ENCODE measurements at regions not wholly inside any gene's neighbourhood (a gene's known extent, or its start where the extent isn't known, plus 50 kb on each side); places are given as distances from the start of the nearest gene placed in this dataset.
"Not testable (repeated sequence)": the region's sequence is repeated elsewhere in the genome, so short reads cannot be mapped to it uniquely, and the experiment has no call there.

DNA sequence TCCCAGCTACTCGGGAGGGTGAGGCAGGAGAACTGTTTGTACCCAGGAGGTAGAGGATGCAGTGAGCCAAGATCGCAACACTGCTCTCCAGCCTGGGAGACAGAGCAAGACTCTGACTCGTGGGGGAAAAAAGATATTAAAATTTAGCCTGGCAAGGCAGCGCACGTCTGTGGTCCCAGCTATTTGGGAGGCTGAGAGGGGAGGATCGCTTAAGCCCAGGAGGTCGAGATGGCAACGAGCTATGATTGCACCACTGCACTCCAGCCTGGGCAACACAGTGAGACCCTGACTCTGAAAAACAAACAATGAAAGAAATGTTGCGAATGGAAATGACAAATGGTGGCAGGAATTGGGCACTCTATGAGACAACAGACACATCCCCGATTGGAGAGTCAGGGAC lies 137.2 kb upstream of the C1QTNF3 start:
- H3K4me1 ChIP-seq (ENCODE audit: insufficient read depth, low read length); H3K9me3 ChIP-seq (ENCODE audit: low read length); H2AFZ ChIP-seq (ENCODE audit: low read depth, low read length); H3K27me3 ChIP-seq (ENCODE audit: insufficient read depth, low read length); H3K4me3 ChIP-seq (ENCODE audit: low read length): not testable (repeated sequence)
- H3K36me3 ChIP-seq (ENCODE audit: insufficient read depth, low read length): peaks cover 15% of the 10 kb centered on the region

DNA sequence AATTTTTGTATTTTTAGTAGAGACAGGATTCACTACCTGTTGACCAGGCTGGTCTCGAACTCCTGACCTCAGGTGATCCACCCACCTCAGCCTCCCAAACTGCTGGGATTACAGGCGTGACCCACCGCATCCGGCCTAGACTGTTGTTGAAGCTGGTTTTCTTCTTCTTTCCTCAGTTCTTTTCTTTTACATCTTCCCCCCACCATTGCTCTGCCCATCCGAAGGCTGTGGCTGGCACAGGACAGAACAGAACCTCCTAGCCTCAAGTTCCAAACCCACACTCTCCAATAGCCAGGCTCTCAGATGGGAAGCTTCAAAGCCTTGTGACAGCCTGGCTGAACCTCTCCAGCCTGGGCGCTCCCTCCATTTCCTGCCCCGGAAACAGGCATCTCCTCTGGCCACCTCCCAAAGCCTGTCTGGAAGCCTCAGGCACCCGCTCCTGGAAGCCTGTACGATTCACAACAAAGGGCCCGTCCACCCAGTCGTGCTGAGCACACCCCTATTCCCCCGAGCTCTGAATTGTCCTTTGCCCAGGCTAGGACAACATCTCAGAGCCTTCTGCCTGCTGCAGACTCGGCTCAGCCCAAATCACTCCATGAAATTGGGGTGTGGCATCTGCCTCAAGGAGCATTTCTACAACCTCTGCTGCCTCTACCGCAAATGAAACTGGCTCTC lies 138.1 kb upstream of the C1QTNF3 start:
- not testable (repeated sequence) for H3K27me3 ChIP-seq (ENCODE audit: insufficient read depth, low read length); H2AFZ ChIP-seq (ENCODE audit: low read depth, low read length); H3K9me3 ChIP-seq (ENCODE audit: low read length); H3K4me1 ChIP-seq (ENCODE audit: insufficient read depth, low read length); H3K4me3 ChIP-seq (ENCODE audit: low read length)
- peaks cover 12% of the 10 kb centered on the region for H3K36me3 ChIP-seq (ENCODE audit: insufficient read depth, low read length)

DNA sequence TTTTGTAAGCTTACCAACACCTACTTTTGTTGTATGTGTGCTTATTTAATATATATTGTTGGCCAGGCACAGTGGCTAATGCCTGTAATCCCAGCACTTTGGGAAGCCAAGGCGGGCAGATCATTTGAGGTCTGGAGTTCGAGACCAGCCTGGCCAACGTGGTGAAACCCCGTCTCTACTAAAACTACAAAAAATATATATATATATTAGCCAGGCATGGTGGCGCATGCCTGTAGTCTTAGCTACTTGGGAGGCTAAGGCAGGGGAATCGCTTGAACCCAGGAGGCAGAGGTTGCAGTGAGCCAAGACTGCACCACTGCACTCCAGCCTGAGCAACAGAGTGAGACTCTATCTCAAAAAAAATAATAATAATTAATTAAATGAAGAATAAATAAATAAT lies 142.0 kb upstream of the C1QTNF3 start:
- peaks cover 15% of the 10 kb centered on the region for H3K36me3 ChIP-seq (ENCODE audit: insufficient read depth, low read length)
- H2AFZ ChIP-seq (ENCODE audit: low read depth, low read length); H3K27me3 ChIP-seq (ENCODE audit: insufficient read depth, low read length); H3K9me3 ChIP-seq (ENCODE audit: low read length); H3K4me3 ChIP-seq (ENCODE audit: low read length); H3K4me1 ChIP-seq (ENCODE audit: insufficient read depth, low read length): not testable (repeated sequence)

DNA sequence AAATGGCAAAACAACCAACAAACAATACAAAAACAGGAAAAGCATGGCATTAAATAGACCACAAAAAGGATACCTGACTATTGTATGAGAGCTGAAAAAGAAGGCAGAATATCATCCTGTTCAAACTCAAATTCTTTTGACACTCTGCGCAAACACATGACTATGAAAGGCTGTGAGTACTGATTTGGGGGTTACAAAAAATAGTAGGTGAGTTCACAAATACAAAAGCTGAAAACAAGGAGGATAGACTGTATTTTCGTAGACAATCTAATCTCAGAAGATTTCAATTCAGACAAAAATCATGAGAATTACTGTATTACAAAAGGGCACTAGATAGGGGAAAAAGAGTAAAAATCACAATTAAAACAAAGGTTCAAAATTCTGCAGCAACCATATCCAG lies 142.6 kb upstream of the C1QTNF3 start:
- H3K4me3 ChIP-seq (ENCODE audit: low read length); H3K9me3 ChIP-seq (ENCODE audit: low read length); H2AFZ ChIP-seq (ENCODE audit: low read depth, low read length); H3K27me3 ChIP-seq (ENCODE audit: insufficient read depth, low read length); H3K4me1 ChIP-seq (ENCODE audit: insufficient read depth, low read length): not testable (repeated sequence)
- peaks cover 12% of the 10 kb centered on the region for H3K36me3 ChIP-seq (ENCODE audit: insufficient read depth, low read length)

DNA sequence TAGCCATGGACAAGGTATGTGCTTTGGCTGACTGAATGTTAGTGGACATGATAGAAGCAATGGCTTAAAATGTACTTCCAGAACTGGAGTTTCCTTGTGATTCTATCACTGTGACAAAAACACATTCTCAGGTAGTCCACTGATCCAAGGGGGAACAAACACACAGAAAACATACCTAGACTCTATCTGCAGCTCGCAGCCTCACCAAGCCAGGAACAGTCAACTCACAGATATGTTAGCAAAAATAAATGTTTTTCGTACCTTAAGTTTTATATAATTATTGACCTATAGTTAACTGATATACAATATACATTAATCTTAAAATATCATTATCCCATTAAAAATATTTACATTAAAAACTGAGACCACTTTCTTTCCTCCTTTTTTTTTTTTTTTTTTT lies 143.1 kb upstream of the C1QTNF3 start:
- H2AFZ ChIP-seq (ENCODE audit: low read depth, low read length); H3K4me3 ChIP-seq (ENCODE audit: low read length); H3K4me1 ChIP-seq (ENCODE audit: insufficient read depth, low read length); H3K27me3 ChIP-seq (ENCODE audit: insufficient read depth, low read length); H3K9me3 ChIP-seq (ENCODE audit: low read length): not testable (repeated sequence)
- peaks cover 13% of the 10 kb centered on the region for H3K36me3 ChIP-seq (ENCODE audit: insufficient read depth, low read length)

DNA sequence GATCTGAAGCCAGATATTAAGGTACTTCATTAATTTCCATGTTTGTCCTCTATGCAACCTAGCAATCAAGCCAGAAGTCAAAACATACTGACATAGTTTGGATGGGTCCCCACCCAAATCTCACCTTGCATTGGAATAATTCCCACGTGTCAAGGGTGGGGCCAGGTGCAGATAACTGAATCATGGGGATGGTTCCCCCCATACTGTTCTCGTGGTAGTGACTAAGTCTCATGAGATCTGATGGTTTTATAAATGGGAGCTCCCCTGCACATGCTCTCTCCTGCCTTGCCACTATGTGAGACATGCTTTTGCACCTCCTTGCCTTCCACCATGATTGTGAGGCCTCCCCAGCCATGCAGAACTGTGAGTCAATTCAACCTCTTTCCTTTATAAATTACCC lies 143.9 kb upstream of the C1QTNF3 start:
- not testable (repeated sequence) for H3K4me1 ChIP-seq (ENCODE audit: insufficient read depth, low read length); H3K4me3 ChIP-seq (ENCODE audit: low read length); H3K27me3 ChIP-seq (ENCODE audit: insufficient read depth, low read length); H2AFZ ChIP-seq (ENCODE audit: low read depth, low read length); H3K9me3 ChIP-seq (ENCODE audit: low read length)
- peaks cover 18% of the 10 kb centered on the region for H3K36me3 ChIP-seq (ENCODE audit: insufficient read depth, low read length)

DNA sequence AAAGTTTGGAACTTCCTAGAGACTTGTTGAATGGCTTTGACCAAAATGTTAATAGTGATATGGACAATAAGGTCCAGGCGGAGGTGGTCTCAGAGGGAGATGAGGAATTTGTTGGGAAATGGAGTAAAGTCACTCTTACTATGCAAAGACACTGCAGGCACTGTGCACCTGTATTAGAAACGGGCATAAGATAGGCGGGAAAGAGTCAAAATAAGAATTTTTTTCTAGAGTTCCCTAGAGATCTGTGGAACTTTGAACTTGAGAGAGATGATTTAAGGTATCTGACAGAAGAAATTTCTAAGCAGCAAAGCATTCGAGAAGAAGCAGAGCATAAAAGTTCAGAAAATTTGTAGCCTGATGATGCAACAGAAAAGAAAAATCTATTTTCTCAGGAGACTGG lies 144.4 kb upstream of the C1QTNF3 start:
- not testable (repeated sequence) for H2AFZ ChIP-seq (ENCODE audit: low read depth, low read length); H3K4me3 ChIP-seq (ENCODE audit: low read length); H3K9me3 ChIP-seq (ENCODE audit: low read length); H3K27me3 ChIP-seq (ENCODE audit: insufficient read depth, low read length); H3K4me1 ChIP-seq (ENCODE audit: insufficient read depth, low read length)
- H3K36me3 ChIP-seq (ENCODE audit: insufficient read depth, low read length): peaks cover 19% of the 10 kb centered on the region

DNA sequence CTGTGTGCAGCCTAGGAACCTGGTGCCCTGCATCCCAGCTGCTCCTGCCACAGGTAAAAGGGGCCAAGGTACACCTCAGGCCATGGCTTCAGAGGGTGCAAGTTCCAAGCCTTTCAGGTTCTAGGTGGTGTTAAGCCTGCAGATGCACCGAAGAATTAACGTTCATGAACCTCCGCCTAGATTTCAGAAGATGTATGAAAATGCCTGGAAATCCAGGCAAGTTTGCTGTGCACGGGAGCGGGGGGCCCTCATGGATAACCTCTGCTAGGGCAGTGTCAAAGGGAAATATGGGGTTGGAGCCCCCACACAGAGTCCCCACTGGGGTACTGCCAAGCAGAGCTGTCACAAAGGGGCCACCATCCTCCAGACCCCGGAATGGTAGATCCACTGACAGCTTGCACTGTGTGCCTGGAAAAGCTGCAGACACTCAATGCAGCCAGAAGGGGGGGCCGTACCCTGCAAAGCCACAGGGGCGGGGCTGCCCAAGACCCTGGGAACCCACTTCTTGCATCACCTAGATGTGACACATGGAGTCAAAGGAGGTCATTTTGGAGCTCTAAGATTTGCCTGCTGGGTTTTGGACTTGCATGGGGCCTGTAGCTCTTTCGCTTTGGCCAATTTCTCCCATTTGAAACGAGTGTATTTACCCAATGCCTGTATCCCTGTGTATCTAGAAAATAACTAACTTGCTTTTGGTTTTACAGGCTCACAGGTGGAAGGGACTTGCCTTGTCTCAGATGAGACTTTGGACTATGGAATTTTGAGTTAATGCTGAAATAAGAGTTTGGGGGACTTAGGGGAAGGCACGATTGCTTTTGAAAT lies 145.2 kb upstream of the C1QTNF3 start:
- not testable (repeated sequence) for H3K27me3 ChIP-seq (ENCODE audit: insufficient read depth, low read length); H3K9me3 ChIP-seq (ENCODE audit: low read length)

DNA sequence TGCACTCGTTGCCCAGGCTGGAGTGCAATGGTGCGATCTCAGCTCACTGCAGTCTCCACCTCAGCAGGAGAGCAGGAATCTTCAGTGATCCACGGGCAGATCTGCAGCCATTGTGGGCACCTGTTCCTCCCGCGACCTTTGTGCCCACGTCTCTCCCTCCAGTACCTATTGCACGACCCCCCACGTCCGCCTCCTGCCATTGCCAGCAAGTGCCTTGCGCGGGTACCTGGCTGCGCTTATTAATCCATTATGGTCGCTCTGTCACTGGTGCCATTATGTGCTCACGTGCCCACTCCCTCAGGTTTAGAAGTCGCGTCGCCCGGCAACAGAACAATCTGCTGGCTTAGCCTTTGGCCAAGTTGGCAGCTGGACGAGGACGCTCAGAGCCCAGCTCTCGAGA lies 146.2 kb upstream of the C1QTNF3 start:
- H2AFZ ChIP-seq (ENCODE audit: low read depth, low read length); H3K9me3 ChIP-seq (ENCODE audit: low read length); H3K4me3 ChIP-seq (ENCODE audit: low read length); H3K4me1 ChIP-seq (ENCODE audit: insufficient read depth, low read length); H3K27me3 ChIP-seq (ENCODE audit: insufficient read depth, low read length): not testable (repeated sequence)
- H3K36me3 ChIP-seq (ENCODE audit: insufficient read depth, low read length): peaks cover 18% of the 10 kb centered on the region

More for the DNA sequence above, 145.2 kb upstream of the C1QTNF3 start:
- not testable (repeated sequence) for H3K4me1 ChIP-seq (ENCODE audit: insufficient read depth, low read length); H2AFZ ChIP-seq (ENCODE audit: low read depth, low read length); H3K4me3 ChIP-seq (ENCODE audit: low read length)
- peaks cover 15% of the 10 kb centered on the region for H3K36me3 ChIP-seq (ENCODE audit: insufficient read depth, low read length)

DNA sequence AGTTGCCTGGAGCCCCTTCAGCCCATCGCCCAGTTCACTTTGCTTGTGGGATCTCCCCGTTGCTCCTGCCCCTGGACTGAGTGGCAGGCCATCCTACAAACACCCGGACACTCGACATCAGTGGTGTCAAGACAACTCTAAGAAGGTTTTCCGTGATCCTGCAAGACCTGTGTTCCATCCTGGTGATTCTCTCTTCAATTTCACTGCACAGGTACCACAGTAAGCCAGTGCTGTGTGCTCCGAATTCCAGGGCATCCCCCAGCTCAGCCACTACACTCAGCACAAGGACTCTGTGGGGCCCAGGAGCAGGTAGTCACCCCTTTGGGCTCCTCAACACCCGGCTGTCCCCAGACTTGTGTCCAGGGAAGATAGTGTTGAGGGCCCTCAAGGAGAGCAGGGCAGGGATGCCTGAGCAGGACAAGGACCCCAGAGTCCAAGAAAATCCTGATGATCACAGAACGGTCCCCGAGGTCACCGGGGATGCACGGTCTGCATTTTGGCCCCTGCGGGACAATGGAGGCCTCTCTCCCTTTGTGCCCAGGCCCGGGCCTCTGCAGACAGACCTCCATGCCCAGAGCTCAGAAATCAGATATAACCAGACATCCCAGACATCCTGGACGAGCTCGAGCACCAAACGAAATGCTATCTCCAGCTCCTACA lies 146.9 kb upstream of the C1QTNF3 start:
- not testable (repeated sequence) for H2AFZ ChIP-seq (ENCODE audit: low read depth, low read length); H3K9me3 ChIP-seq (ENCODE audit: low read length); H3K27me3 ChIP-seq (ENCODE audit: insufficient read depth, low read length); H3K4me1 ChIP-seq (ENCODE audit: insufficient read depth, low read length); H3K4me3 ChIP-seq (ENCODE audit: low read length)
- H3K36me3 ChIP-seq (ENCODE audit: insufficient read depth, low read length): peaks cover 18% of the 10 kb centered on the region

DNA sequence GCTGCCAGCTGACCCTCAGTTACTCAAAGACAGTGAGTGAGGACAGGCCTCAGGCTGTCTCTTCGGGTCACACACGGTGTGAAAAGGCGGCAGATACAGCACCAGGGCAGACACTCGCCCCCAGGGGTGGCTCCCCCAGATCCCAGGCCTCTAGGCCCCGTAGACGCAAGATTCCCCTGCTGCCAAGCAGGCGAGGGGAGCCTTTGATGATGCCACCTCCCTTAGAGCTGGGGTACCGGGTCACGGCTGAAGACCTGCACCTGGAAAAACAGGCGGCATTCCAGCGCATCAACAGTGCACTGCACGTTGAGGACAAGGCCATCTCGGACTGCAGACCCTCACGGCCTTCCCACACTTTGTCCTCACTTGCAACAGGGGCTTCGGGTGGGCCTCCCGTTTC lies 147.5 kb upstream of the C1QTNF3 start:
- not testable (repeated sequence) for H2AFZ ChIP-seq (ENCODE audit: low read depth, low read length); H3K4me3 ChIP-seq (ENCODE audit: low read length); H3K4me1 ChIP-seq (ENCODE audit: insufficient read depth, low read length); H3K27me3 ChIP-seq (ENCODE audit: insufficient read depth, low read length); H3K9me3 ChIP-seq (ENCODE audit: low read length)
- peaks cover 18% of the 10 kb centered on the region for H3K36me3 ChIP-seq (ENCODE audit: insufficient read depth, low read length)

DNA sequence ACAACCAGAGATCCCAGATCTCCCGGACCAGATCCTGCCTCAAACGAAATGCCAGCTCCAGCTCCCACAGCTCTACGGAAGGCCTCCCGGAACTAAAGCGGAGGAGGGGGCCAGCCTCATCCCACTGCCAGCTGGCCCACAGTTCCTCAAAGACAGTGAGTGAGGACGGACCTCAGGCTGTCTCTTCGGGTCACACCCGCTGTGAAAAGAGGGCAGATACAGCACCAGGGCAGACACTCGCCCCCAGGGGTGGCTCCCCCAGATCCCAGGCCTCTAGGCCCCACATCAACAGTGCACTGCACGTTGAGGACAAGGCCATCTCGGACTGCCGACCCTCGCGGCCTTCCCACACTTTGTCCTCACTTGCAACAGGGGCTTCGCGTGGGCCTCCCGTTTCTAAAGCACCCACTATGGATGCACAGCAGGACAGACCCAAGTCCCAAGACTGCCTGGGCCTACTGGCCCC lies 148.3 kb upstream of the C1QTNF3 start:
- not testable (repeated sequence) for H3K4me1 ChIP-seq (ENCODE audit: insufficient read depth, low read length); H3K4me3 ChIP-seq (ENCODE audit: low read length); H3K9me3 ChIP-seq (ENCODE audit: low read length); H2AFZ ChIP-seq (ENCODE audit: low read depth, low read length); H3K27me3 ChIP-seq (ENCODE audit: insufficient read depth, low read length)
- H3K36me3 ChIP-seq (ENCODE audit: insufficient read depth, low read length): peaks cover 20% of the 10 kb centered on the region

DNA sequence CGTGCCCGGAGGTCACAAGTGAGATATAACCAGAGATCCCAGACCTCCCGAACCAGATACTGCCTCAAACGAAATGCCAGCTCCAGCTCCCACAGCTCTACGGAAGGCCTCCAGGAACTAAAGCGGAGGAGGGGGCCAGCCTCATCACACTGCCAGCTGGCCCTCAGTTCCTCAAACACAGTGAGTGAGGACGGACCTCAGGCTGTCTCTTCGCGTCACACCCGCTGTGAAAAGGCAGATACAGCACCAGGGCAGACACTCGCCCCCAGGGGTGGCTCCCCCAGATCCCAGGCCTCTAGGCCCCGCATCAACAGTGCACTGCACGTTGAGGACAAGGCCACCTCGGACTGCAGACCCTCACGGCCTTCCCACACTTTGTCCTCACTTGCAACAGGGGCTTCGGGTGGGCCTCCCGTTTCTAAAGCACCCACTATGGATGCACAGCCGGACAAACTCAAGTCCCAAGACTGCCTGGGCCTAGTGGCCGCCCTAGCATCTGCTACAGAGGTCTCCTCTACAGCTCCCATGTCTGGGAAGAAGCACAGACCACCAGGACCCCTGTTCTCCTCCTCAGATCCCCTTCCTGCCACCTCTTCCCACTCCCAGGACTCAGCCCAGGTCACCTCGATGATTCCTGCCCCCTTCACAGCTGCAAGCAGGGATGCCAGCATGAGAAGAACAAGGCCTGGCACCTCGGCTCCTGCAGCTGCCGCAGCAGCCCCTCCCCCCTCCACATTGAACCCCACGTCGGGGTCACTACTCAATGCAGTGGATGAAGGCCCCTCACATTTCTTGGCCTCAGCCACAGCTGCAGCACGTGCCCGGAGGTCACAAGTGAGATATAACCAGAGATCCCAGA lies 149.3 kb upstream of the C1QTNF3 start:
- H3K4me1 ChIP-seq (ENCODE audit: insufficient read depth, low read length); H2AFZ ChIP-seq (ENCODE audit: low read depth, low read length); H3K27me3 ChIP-seq (ENCODE audit: insufficient read depth, low read length); H3K4me3 ChIP-seq (ENCODE audit: low read length); H3K9me3 ChIP-seq (ENCODE audit: low read length): not testable (repeated sequence)
- H3K36me3 ChIP-seq (ENCODE audit: insufficient read depth, low read length): peaks cover 20% of the 10 kb centered on the region

Data from neuron (in vitro differentiated cells).